22Rv1 (cell line): ENCODE measurements at regions not wholly inside any gene's neighbourhood (a gene's known extent, or its start where the extent isn't known, plus 50 kb on each side); places are given as distances from the start of the nearest gene placed in this dataset.

Experiments
- ZFX ChIP-seq: fragments of 450-650 bp; IDR thresholded peaks from 2 replicates; pipeline ENCODE4 v1.6.1; 2017; ENCODE audit warnings: antibody characterized with exemption, borderline replicate concordance
- TF ChIP-seq, protein P1 (sequence below): fragments of 450-650 bp; IDR thresholded peaks from 2 replicates; pipeline ENCODE4 v1.5.1; 2017; ENCODE audit warnings: mild to moderate bottlenecking

DNA sequence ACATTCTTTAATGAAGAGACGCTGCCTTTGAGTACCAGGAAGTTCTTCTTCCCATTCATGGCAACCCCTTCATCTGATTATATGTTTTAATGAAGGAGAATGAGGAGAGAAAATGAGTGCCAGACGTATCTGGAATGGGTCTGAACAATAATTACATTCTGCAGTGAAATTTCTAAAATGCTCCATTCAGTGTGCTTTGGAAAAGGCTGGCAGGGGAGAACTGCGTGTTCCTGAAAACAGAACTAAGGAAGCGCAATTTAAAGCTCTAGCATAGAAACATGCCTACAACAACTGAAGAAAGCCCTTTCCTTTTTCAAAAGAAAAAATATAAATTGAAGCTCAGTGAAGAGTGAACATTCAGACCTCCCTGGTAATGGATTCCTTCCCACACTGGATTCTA, 58.8 kb downstream of the BOD1L2 start:
- TF ChIP-seq, protein P1, sequence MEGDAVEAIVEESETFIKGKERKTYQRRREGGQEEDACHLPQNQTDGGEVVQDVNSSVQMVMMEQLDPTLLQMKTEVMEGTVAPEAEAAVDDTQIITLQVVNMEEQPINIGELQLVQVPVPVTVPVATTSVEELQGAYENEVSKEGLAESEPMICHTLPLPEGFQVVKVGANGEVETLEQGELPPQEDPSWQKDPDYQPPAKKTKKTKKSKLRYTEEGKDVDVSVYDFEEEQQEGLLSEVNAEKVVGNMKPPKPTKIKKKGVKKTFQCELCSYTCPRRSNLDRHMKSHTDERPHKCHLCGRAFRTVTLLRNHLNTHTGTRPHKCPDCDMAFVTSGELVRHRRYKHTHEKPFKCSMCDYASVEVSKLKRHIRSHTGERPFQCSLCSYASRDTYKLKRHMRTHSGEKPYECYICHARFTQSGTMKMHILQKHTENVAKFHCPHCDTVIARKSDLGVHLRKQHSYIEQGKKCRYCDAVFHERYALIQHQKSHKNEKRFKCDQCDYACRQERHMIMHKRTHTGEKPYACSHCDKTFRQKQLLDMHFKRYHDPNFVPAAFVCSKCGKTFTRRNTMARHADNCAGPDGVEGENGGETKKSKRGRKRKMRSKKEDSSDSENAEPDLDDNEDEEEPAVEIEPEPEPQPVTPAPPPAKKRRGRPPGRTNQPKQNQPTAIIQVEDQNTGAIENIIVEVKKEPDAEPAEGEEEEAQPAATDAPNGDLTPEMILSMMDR = no peak
- no peak for TF ChIP-seq ZFX
